H1 (cell line): ENCODE measurements at regions not wholly inside any gene's neighbourhood (a gene's known extent, or its start where the extent isn't known, plus 50 kb on each side); places are given as distances from the start of the nearest gene placed in this dataset.

Source experiments
- CTBP2 ChIP-seq: IDR thresholded peaks from 2 replicates; pipeline ENCODE4 v1.7.0; 2011; ENCODE audit warnings: borderline replicate concordance, mild to moderate bottlenecking, moderate library complexity, mixed read lengths, low read length; ENCODE audit not compliant: insufficient read depth, insufficient read length
- NANOG ChIP-seq: IDR thresholded peaks from 2 replicates; pipeline ENCODE4 v1.6.1; 2011; ENCODE audit warnings: low read length, low read depth, mild to moderate bottlenecking, inconsistent platforms; ENCODE audit not compliant: insufficient read depth, poor library complexity, severe bottlenecking
- NRF1 ChIP-seq: IDR thresholded peaks from 2 replicates; pipeline ENCODE4 v1.6.1; 2011; ENCODE audit warnings: mild to moderate bottlenecking, low read depth, low read length, improper control_type of control experiment
- POLR2AphosphoS5 ChIP-seq: IDR thresholded peaks from 2 replicates; pipeline ENCODE4 v1.6.1; 2011; ENCODE audit warnings: low read depth, low read length
- SP1 ChIP-seq: IDR thresholded peaks from 2 replicates; pipeline ENCODE4 v1.6.1; 2011; ENCODE audit warnings: low read depth, low read length
- TBP ChIP-seq: IDR thresholded peaks from 2 replicates; pipeline ENCODE4 v1.6.1; 2011; ENCODE audit warnings: low read depth, low read length, improper control_type of control experiment
- TCF12 ChIP-seq: IDR thresholded peaks from 2 replicates; pipeline ENCODE4 v1.6.1; 2011; ENCODE audit warnings: low read depth, mild to moderate bottlenecking, low read length
- TEAD4 ChIP-seq: IDR thresholded peaks from 2 replicates; pipeline ENCODE4 v1.6.1; 2012; ENCODE audit warnings: low read depth, low read length, inconsistent platforms, mixed read lengths
- TF ChIP-seq, protein P1 (sequence below): fragments of 300-600 bp; sonication (generic); IDR thresholded peaks from 2 replicates; pipeline ENCODE4 v1.7.1; 2012; ENCODE audit warnings: low read length, moderate library complexity, mild to moderate bottlenecking, inconsistent platforms; ENCODE audit not compliant: insufficient replicate concordance

DNA sequence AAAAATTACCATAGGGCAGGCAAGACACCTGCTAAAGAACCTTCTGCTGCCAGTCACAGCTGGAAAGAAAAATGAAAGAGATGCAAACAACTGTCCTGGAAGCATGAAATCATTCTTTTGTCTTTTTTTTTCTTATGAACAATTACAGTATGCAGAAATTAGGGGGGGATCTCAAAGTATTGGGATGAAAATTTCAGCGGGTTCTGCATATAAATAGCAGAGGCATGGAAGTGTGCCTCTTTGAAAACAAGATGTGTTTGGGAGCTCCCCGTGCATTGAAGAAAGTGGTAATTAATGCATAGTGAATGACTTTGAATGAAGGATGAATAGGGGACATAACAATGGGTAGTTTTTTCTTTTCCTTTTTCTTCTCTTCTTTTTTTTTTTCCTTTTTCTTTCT, 431.2 kb downstream of the SOX2 start (continued):
- TF ChIP-seq, protein P1, sequence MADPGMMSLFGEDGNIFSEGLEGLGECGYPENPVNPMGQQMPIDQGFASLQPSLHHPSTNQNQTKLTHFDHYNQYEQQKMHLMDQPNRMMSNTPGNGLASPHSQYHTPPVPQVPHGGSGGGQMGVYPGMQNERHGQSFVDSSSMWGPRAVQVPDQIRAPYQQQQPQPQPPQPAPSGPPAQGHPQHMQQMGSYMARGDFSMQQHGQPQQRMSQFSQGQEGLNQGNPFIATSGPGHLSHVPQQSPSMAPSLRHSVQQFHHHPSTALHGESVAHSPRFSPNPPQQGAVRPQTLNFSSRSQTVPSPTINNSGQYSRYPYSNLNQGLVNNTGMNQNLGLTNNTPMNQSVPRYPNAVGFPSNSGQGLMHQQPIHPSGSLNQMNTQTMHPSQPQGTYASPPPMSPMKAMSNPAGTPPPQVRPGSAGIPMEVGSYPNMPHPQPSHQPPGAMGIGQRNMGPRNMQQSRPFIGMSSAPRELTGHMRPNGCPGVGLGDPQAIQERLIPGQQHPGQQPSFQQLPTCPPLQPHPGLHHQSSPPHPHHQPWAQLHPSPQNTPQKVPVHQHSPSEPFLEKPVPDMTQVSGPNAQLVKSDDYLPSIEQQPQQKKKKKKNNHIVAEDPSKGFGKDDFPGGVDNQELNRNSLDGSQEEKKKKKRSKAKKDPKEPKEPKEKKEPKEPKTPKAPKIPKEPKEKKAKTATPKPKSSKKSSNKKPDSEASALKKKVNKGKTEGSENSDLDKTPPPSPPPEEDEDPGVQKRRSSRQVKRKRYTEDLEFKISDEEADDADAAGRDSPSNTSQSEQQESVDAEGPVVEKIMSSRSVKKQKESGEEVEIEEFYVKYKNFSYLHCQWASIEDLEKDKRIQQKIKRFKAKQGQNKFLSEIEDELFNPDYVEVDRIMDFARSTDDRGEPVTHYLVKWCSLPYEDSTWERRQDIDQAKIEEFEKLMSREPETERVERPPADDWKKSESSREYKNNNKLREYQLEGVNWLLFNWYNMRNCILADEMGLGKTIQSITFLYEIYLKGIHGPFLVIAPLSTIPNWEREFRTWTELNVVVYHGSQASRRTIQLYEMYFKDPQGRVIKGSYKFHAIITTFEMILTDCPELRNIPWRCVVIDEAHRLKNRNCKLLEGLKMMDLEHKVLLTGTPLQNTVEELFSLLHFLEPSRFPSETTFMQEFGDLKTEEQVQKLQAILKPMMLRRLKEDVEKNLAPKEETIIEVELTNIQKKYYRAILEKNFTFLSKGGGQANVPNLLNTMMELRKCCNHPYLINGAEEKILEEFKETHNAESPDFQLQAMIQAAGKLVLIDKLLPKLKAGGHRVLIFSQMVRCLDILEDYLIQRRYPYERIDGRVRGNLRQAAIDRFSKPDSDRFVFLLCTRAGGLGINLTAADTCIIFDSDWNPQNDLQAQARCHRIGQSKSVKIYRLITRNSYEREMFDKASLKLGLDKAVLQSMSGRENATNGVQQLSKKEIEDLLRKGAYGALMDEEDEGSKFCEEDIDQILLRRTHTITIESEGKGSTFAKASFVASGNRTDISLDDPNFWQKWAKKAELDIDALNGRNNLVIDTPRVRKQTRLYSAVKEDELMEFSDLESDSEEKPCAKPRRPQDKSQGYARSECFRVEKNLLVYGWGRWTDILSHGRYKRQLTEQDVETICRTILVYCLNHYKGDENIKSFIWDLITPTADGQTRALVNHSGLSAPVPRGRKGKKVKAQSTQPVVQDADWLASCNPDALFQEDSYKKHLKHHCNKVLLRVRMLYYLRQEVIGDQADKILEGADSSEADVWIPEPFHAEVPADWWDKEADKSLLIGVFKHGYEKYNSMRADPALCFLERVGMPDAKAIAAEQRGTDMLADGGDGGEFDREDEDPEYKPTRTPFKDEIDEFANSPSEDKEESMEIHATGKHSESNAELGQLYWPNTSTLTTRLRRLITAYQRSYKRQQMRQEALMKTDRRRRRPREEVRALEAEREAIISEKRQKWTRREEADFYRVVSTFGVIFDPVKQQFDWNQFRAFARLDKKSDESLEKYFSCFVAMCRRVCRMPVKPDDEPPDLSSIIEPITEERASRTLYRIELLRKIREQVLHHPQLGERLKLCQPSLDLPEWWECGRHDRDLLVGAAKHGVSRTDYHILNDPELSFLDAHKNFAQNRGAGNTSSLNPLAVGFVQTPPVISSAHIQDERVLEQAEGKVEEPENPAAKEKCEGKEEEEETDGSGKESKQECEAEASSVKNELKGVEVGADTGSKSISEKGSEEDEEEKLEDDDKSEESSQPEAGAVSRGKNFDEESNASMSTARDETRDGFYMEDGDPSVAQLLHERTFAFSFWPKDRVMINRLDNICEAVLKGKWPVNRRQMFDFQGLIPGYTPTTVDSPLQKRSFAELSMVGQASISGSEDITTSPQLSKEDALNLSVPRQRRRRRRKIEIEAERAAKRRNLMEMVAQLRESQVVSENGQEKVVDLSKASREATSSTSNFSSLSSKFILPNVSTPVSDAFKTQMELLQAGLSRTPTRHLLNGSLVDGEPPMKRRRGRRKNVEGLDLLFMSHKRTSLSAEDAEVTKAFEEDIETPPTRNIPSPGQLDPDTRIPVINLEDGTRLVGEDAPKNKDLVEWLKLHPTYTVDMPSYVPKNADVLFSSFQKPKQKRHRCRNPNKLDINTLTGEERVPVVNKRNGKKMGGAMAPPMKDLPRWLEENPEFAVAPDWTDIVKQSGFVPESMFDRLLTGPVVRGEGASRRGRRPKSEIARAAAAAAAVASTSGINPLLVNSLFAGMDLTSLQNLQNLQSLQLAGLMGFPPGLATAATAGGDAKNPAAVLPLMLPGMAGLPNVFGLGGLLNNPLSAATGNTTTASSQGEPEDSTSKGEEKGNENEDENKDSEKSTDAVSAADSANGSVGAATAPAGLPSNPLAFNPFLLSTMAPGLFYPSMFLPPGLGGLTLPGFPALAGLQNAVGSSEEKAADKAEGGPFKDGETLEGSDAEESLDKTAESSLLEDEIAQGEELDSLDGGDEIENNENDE = peak; percentile 88
- TF ChIP-seq SP1 = peak; percentile 32; the same call in 1 of the 2 replicates
- TF ChIP-seq TCF12 = peak; percentile 60; the same call in 1 of the 2 replicates
- no peak for TF ChIP-seq NANOG
- no peak for TF ChIP-seq POLR2AphosphoS5
- no peak for TF ChIP-seq TBP
- no peak for TF ChIP-seq CTBP2
- no peak for TF ChIP-seq TEAD4
- TF ChIP-seq NRF1 = no peak
